ENCODE measurements at regions not wholly inside any gene's neighbourhood (a gene's known extent, or its start where the extent isn't known, plus 50 kb on each side); places are given as distances from the start of the nearest gene placed in this dataset.

- TF ChIP-seq POLR2AphosphoS5 (IDR thresholded peaks at IDR 0.05; ENCODE audit: low read depth, low read length), result no peak
- TF ChIP-seq POLR2A (IDR thresholded peaks at IDR 0.05; ENCODE audit: low read depth, low read length), result no peak
These were observed 225.4 kb upstream of the GLRA2 start for GRCh38 chrX:14303891-14304290.

All from GM12892 (cell line).